GM18517 (cell line): ENCODE measurements at regions not wholly inside any gene's neighbourhood (a gene's known extent, or its start where the extent isn't known, plus 50 kb on each side); places are given as distances from the start of the nearest gene placed in this dataset.

Source experiments
- ATAC-seq: cut with Tn5 transposase; IDR thresholded peaks from one replicate; pipeline ENCODE4 v1.9.1; 2021; ENCODE audit warnings: mild to moderate bottlenecking, moderate library complexity; ENCODE audit not compliant: unreplicated experiment

GRCh38 chr15:47570881-47571640, 146.2 kb upstream of the SEMA6D start:
- ATAC-seq: no peak

- no peak for ATAC-seq
Measured at GRCh38 chr15:47573673-47574072, 143.6 kb upstream of the SEMA6D start.

GRCh38 chr15:47577000-47577399, 140.3 kb upstream of the SEMA6D start:
- ATAC-seq: no peak

GRCh38 chr15:47577461-47577860, 139.8 kb upstream of the SEMA6D start:
- no peak for ATAC-seq

- no peak for ATAC-seq
Measured at GRCh38 chr15:47582233-47582632, 135.1 kb upstream of the SEMA6D start.

- no peak for ATAC-seq
Measured at GRCh38 chr15:47584316-47584715, 133.0 kb upstream of the SEMA6D start.

GRCh38 chr15:47586653-47587224, 130.6 kb upstream of the SEMA6D start:
- no peak for ATAC-seq

- ATAC-seq: no peak
Measured at GRCh38 chr15:47587940-47588802, 129.1 kb upstream of the SEMA6D start.

- ATAC-seq: no peak
Measured at GRCh38 chr15:47588958-47589357, 128.3 kb upstream of the SEMA6D start.

GRCh38 chr15:47598996-47599395, 118.3 kb upstream of the SEMA6D start:
- no peak for ATAC-seq

GRCh38 chr15:47599806-47600205, 117.5 kb upstream of the SEMA6D start:
- ATAC-seq: no peak

GRCh38 chr15:47602121-47602520, 115.2 kb upstream of the SEMA6D start:
- no peak for ATAC-seq

- no peak for ATAC-seq
Measured at GRCh38 chr15:47603026-47603425, 114.3 kb upstream of the SEMA6D start.

- ATAC-seq: no peak
Measured at GRCh38 chr15:47607695-47608094, 109.6 kb upstream of the SEMA6D start.

- no peak for ATAC-seq
Measured at GRCh38 chr15:47609693-47610092, 107.6 kb upstream of the SEMA6D start.

GRCh38 chr15:47610736-47611135, 106.6 kb upstream of the SEMA6D start:
- ATAC-seq: no peak

- ATAC-seq: no peak
Measured at GRCh38 chr15:47614360-47615011, 102.8 kb upstream of the SEMA6D start.

GRCh38 chr15:47616876-47617275, 100.4 kb upstream of the SEMA6D start:
- ATAC-seq: no peak

GRCh38 chr15:47618241-47618640, 99.1 kb upstream of the SEMA6D start:
- no peak for ATAC-seq

GRCh38 chr15:47620960-47621681, 96.2 kb upstream of the SEMA6D start:
- ATAC-seq: no peak

- ATAC-seq: no peak
Measured at GRCh38 chr15:47622055-47622454, 95.2 kb upstream of the SEMA6D start.
